ENCODE measurements at regions not wholly inside any gene's neighbourhood (a gene's known extent, or its start where the extent isn't known, plus 50 kb on each side); places are given as distances from the start of the nearest gene placed in this dataset.
A peak's percentile ranks its signal among the peaks of the same experiment; 100 is the strongest.

DNA sequence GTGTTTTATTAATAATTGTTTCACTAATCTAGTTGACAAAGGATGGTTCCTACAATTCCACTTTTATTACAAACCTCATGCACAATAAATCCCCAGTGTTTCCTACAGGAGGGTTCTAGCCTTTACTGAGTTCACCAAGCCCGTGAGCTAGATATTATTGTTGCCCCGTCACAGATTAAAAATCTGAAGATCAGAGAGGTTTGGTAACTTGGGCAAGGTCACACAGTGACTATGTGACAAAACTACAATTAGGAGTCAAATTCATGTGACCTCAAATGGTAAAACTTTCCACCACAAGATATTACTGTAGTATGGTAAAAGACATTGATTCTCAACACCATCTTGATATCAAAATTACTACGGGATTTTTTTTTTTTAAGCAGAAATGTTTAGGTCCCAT is 124.6 kb downstream of the BTC start:
- Histone ChIP-seq H3K79me2 (ENCODE audit: insufficient read depth, low read depth) (no peaks in the 10 kb centered on the region), H3K27ac (no peak overlapping the region), H3K9ac (no peak overlapping the region)

DNA sequence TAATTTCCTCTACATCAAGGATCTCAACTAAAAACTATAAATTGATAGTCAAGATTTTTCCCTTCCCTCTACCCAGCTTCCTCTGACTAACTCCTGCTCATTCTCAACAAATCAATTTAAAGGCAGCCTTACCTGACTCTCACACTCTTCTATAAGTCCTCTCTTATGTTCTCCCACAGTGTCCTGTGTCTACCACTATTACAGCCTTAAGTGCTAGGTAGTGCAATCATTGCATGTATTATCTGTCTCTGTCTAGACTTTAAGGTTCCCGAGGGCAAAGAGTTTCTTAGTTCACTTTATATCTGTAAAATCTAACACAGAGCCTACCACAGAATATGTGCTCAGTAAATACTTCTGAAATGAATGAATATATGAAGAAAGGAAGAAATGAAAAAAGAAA is 123.7 kb downstream of the BTC start:
- Histone ChIP-seq H3K79me2 (ENCODE audit: insufficient read depth, low read depth) (no peaks in the 10 kb centered on the region), H3K36me3 (ENCODE audit: insufficient read depth) (no peaks in the 10 kb centered on the region), H3K9ac (no peak overlapping the region), H4K20me1 (ENCODE audit: insufficient read depth) (no peaks in the 10 kb centered on the region), H2AFZ (ENCODE audit: low read depth) (no peak overlapping the region), H3K4me3 (IDR thresholded peaks at IDR 0.05; ENCODE audit: insufficient read depth, low read depth, low read length) (no peak overlapping the region), H3K4me1 (ENCODE audit: low read depth, poor library complexity, severe bottlenecking) (no peaks in the 10 kb centered on the region), H3K27ac (no peak overlapping the region), H3K4me2 (no peak overlapping the region), H3K27me3 (ENCODE audit: insufficient read depth, low read depth) (no peaks in the 10 kb centered on the region)
- TF ChIP-seq, protein P1, sequence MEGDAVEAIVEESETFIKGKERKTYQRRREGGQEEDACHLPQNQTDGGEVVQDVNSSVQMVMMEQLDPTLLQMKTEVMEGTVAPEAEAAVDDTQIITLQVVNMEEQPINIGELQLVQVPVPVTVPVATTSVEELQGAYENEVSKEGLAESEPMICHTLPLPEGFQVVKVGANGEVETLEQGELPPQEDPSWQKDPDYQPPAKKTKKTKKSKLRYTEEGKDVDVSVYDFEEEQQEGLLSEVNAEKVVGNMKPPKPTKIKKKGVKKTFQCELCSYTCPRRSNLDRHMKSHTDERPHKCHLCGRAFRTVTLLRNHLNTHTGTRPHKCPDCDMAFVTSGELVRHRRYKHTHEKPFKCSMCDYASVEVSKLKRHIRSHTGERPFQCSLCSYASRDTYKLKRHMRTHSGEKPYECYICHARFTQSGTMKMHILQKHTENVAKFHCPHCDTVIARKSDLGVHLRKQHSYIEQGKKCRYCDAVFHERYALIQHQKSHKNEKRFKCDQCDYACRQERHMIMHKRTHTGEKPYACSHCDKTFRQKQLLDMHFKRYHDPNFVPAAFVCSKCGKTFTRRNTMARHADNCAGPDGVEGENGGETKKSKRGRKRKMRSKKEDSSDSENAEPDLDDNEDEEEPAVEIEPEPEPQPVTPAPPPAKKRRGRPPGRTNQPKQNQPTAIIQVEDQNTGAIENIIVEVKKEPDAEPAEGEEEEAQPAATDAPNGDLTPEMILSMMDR (conservative IDR thresholded peaks at IDR 0.05; ENCODE audit: low read depth, low read length) = no peak

More for the DNA sequence above, 124.6 kb downstream of the BTC start:
- Histone ChIP-seq H4K20me1 (ENCODE audit: insufficient read depth) (no peaks in the 10 kb centered on the region), H2AFZ (ENCODE audit: low read depth) (no peak overlapping the region), H3K4me3 (IDR thresholded peaks at IDR 0.05; ENCODE audit: insufficient read depth, low read depth, low read length) (no peak overlapping the region), H3K4me2 (no peak overlapping the region), H3K27me3 (ENCODE audit: insufficient read depth, low read depth) (no peaks in the 10 kb centered on the region), H3K36me3 (ENCODE audit: insufficient read depth) (no peaks in the 10 kb centered on the region), H3K4me1 (ENCODE audit: low read depth, poor library complexity, severe bottlenecking) (no peaks in the 10 kb centered on the region)
- TF ChIP-seq, protein P1 (conservative IDR thresholded peaks at IDR 0.05; ENCODE audit: low read depth, low read length) = no peak

DNA sequence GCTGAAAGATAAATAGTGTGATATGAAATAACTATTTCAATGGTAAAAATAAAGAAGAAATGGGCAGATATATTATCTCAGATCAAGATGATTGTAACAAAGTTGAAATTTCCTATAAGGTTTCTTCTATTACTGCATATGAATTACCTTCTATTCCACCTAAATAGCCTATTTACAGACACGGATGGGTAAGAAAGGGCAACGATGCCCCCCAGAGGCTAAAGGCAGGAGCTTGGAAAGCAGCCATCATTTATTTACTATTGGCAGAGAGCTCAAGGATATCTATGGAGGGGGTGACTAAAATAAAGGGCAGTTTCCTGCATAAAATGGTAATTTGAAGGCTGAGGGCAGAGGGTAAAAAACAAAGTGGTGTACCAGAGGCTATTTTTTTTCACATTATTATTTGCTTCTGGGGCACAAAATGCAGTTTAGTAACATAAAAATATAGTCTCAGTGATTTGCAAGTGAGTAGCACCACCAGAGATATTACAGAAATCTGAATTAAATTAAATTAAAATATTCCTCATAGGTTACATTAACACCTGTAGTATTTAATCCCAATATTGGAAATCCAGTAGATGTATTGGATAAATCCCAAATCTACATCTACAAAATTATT is 123.1 kb downstream of the BTC start:
- Histone ChIP-seq H3K4me1 (ENCODE audit: low read depth, poor library complexity, severe bottlenecking) (no peaks in the 10 kb centered on the region), H3K4me2 (no peak overlapping the region)

DNA sequence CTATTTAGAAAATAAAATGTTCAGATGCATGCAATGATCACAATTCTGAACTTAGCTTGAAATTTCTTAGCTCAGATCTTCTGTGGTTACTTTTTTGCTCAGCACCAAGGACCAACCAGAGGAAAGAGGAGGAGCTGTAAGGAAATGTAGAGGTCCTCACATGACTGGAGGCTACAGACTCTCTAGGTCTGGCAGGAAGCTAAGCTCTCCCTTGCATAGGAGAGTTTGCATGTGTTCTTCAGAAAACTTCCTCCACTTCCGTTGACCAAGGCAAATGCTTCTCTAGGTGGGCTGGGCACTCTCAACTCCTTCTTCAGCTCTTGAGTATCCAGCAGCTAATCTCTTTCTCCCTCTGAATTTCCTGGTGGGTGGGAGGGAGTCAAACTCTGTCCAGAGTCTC is 119.6 kb downstream of the BTC start:
- Histone ChIP-seq H2AFZ (ENCODE audit: low read depth) (no peak overlapping the region), H4K20me1 (ENCODE audit: insufficient read depth) (no peaks in the 10 kb centered on the region), H3K4me3 (IDR thresholded peaks at IDR 0.05; ENCODE audit: insufficient read depth, low read depth, low read length) (no peak overlapping the region), H3K27ac (no peak overlapping the region), H3K27me3 (ENCODE audit: insufficient read depth, low read depth) (no peaks in the 10 kb centered on the region), H3K9ac (no peak overlapping the region), H3K4me1 (ENCODE audit: low read depth, poor library complexity, severe bottlenecking) (no peaks in the 10 kb centered on the region), H3K36me3 (ENCODE audit: insufficient read depth) (no peaks in the 10 kb centered on the region), H3K79me2 (ENCODE audit: insufficient read depth, low read depth) (no peaks in the 10 kb centered on the region), H3K4me2 (no peak overlapping the region)
- TF ChIP-seq, protein P1 (conservative IDR thresholded peaks at IDR 0.05; ENCODE audit: low read depth, low read length) = no peak

More for the DNA sequence above, 123.1 kb downstream of the BTC start:
- no peaks in the 10 kb centered on the region for H3K79me2 ChIP-seq (ENCODE audit: insufficient read depth, low read depth)
- no peaks in the 10 kb centered on the region for H4K20me1 ChIP-seq (ENCODE audit: insufficient read depth)
- H3K27ac ChIP-seq = no peak overlapping the region
- H3K4me3 ChIP-seq (IDR thresholded peaks at IDR 0.05; ENCODE audit: insufficient read depth, low read depth, low read length) = no peak overlapping the region
- no peaks in the 10 kb centered on the region for H3K27me3 ChIP-seq (ENCODE audit: insufficient read depth, low read depth)
- H3K36me3 ChIP-seq (ENCODE audit: insufficient read depth) = no peaks in the 10 kb centered on the region
- TF ChIP-seq, protein P1 (conservative IDR thresholded peaks at IDR 0.05; ENCODE audit: low read depth, low read length) = peak; percentile 83
- no peak overlapping the region for H2AFZ ChIP-seq (ENCODE audit: low read depth)
- H3K9ac ChIP-seq = no peak overlapping the region
